ENCODE measurements at regions not wholly inside any gene's neighbourhood (a gene's known extent, or its start where the extent isn't known, plus 50 kb on each side); places are given as distances from the start of the nearest gene placed in this dataset.
A peak's percentile ranks its signal among the peaks of the same experiment; 100 is the strongest.

GRCh38 chr14:45721472-45721871 is 468.5 kb upstream of the MIS18BP1 start:
- Histone ChIP-seq H3K9ac (ENCODE audit: low read length) (no peak overlapping the region), H3K27ac (ENCODE audit: low read length) (no peak overlapping the region), H3K9me2 (replicated peaks; ENCODE audit: low read length) (no peaks in the 10 kb centered on the region), H2AFZ (ENCODE audit: low read length) (no peak overlapping the region), H4K20me1 (ENCODE audit: low read length) (no peaks in the 10 kb centered on the region), H3K27me3 (ENCODE audit: low read length) (no peaks in the 10 kb centered on the region), H3K4me3 (ENCODE audit: low read length) (no peak overlapping the region), H3K79me2 (ENCODE audit: low read length) (no peaks in the 10 kb centered on the region), H3F3A (ENCODE audit: low read length, unreplicated experiment) (no peaks in the 10 kb centered on the region), H3K9me3 (ENCODE audit: low read length) (no peaks in the 10 kb centered on the region), H3K36me3 (ENCODE audit: low read depth, low read length) (no peaks in the 10 kb centered on the region), H3K4me2 (ENCODE audit: low read length) (no peak overlapping the region), H3K4me1 (ENCODE audit: insufficient read depth, low read length) (0 out of 2 replicates have a peak, but pooled peaks cover under 1% of the 10 kb centered on the region)
- ChIA-PET POLR2A (ENCODE audit: unreplicated experiment) (no interaction called here), CTCF (no interaction called here)
- no TSS peak for BruUV-seq (replicated peaks)
- TF ChIP-seq EZH2 (IDR thresholded peaks at IDR 0.05; ENCODE audit: low read length, unreplicated experiment) (no peak), CTCF (conservative IDR thresholded peaks at IDR 0.05; ENCODE audit: low read depth, low read length) (no peak), EZH2phosphoT487 (IDR thresholded peaks at IDR 0.05; ENCODE audit: borderline replicate concordance, low read length) (no peak)
- DNase-seq (no peak), ATAC-seq (no peak)
- intact Hi-C loops (cut with micrococcal nuclease), result no loop called here

DNA sequence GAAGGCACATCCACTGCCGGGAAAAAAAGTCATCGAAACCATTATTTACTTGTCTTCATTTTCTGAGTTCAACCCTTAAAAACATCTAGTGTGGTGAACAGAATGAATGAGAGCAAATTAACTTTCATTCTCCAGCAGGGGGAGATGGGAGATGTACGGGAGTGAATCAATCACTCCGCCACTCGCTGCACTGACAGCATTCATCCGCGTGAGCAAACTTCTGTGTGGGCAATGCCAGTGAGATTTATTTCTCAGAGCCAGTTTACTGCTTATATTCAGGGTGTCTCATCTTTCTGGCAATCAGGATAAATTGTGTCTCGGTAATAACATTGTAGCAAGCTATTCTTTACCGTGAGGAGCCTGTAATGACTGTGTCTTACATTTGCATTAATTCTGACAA is 463.6 kb upstream of the MIS18BP1 start:
- intact Hi-C loops (cut with micrococcal nuclease), result loop anchor here (1.0 kb wide), 1 partner anchor 38 kb away; no protein-coding TSS in a partner anchor
- Histone ChIP-seq H3K9ac (ENCODE audit: low read length) (no peak overlapping the region), H3K36me3 (ENCODE audit: low read depth, low read length) (no peaks in the 10 kb centered on the region), H3K4me2 (ENCODE audit: low read length) (no peak overlapping the region), H2AFZ (ENCODE audit: low read length) (no peak overlapping the region; the same call in 1 of the 2 replicates), H3K27ac (ENCODE audit: low read length) (no peak overlapping the region), H4K20me1 (ENCODE audit: low read length) (no peaks in the 10 kb centered on the region), H3K4me3 (ENCODE audit: low read length) (no peak overlapping the region), H3K79me2 (ENCODE audit: low read length) (no peaks in the 10 kb centered on the region), H3K9me3 (ENCODE audit: low read length) (no peaks in the 10 kb centered on the region), H3K27me3 (ENCODE audit: low read length) (peaks cover 21% of the 10 kb centered on the region), H3K4me1 (ENCODE audit: insufficient read depth, low read length) (peaks cover 5% of the 10 kb centered on the region; the same call in 1 of the 2 replicates), H3K9me2 (replicated peaks; ENCODE audit: low read length) (no peaks in the 10 kb centered on the region), H3F3A (ENCODE audit: low read length, unreplicated experiment) (no peaks in the 10 kb centered on the region)
- DNase-seq, result peak; percentile 50
- ChIA-PET POLR2A (ENCODE audit: unreplicated experiment) (no interaction called here), CTCF (interaction anchor here (0.6 kb wide), 1 partner anchor 37 kb away, joined by 3 read pairs; no protein-coding TSS in a partner anchor)
- TF ChIP-seq CTCF (conservative IDR thresholded peaks at IDR 0.05; ENCODE audit: low read depth, low read length) (peak; percentile 62), EZH2phosphoT487 (IDR thresholded peaks at IDR 0.05; ENCODE audit: borderline replicate concordance, low read length) (no peak), EZH2 (IDR thresholded peaks at IDR 0.05; ENCODE audit: low read length, unreplicated experiment) (no peak)
- BruUV-seq (replicated peaks), result no TSS peak
- peak; percentile 81 for ATAC-seq

DNA sequence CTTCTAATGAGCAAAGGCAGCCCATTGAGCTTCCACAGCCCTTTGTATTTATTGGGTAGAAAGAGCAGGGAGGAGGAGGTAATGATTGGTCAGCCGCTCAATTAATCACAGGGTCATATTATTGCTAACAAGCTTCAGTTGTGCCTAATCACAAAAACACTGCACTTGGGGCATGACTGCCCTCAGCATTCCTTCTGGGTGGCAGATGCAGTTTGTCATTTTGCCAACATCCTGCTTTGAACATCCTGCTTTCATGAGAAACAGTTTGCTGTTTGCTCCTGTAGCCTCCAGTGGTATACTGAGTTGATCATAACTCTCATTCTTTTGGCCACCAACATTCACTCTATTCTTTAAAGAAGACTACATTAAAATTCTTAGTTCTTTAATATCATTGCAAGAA is 462.9 kb upstream of the MIS18BP1 start:
- no peaks in the 10 kb centered on the region for H3K9me3 ChIP-seq (ENCODE audit: low read length)
- no peaks in the 10 kb centered on the region for H3K79me2 ChIP-seq (ENCODE audit: low read length)
- peaks cover 5% of the 10 kb centered on the region; the same call in 1 of the 2 replicates for H3K4me1 ChIP-seq (ENCODE audit: insufficient read depth, low read length)
- no peak overlapping the region for H2AFZ ChIP-seq (ENCODE audit: low read length)
- H3F3A ChIP-seq (ENCODE audit: low read length, unreplicated experiment), result no peaks in the 10 kb centered on the region
- no peak overlapping the region for H3K4me2 ChIP-seq (ENCODE audit: low read length)
- no peak overlapping the region for H3K9ac ChIP-seq (ENCODE audit: low read length)
- ChIA-PET POLR2A (ENCODE audit: unreplicated experiment) (no interaction called here), CTCF (interaction anchor here (0.6 kb wide), 1 partner anchor 26 kb away, joined by 4 read pairs; no protein-coding TSS in a partner anchor)
- H3K27ac ChIP-seq (ENCODE audit: low read length), result no peak overlapping the region
- H3K9me2 ChIP-seq (replicated peaks; ENCODE audit: low read length), result no peaks in the 10 kb centered on the region
- H3K36me3 ChIP-seq (ENCODE audit: low read depth, low read length), result no peaks in the 10 kb centered on the region
- H4K20me1 ChIP-seq (ENCODE audit: low read length), result no peaks in the 10 kb centered on the region
- TF ChIP-seq EZH2 (IDR thresholded peaks at IDR 0.05; ENCODE audit: low read length, unreplicated experiment) (no peak), CTCF (conservative IDR thresholded peaks at IDR 0.05; ENCODE audit: low read depth, low read length) (no peak), EZH2phosphoT487 (IDR thresholded peaks at IDR 0.05; ENCODE audit: borderline replicate concordance, low read length) (no peak)
- BruUV-seq (replicated peaks), result no TSS peak
- H3K4me3 ChIP-seq (ENCODE audit: low read length), result no peak overlapping the region
- ATAC-seq, result peak; percentile 29; the same call in 1 of the 2 replicates
- intact Hi-C loops (cut with micrococcal nuclease), result loop anchor here (1.0 kb wide), 1 partner anchor 38 kb away; no protein-coding TSS in a partner anchor
- DNase-seq, result peak; percentile 46
- peaks cover 21% of the 10 kb centered on the region for H3K27me3 ChIP-seq (ENCODE audit: low read length)
